ENCODE measurements at regions not wholly inside any gene's neighbourhood (a gene's known extent, or its start where the extent isn't known, plus 50 kb on each side); places are given as distances from the start of the nearest gene placed in this dataset.
"Not testable (repeated sequence)": the region's sequence is repeated elsewhere in the genome, so short reads cannot be mapped to it uniquely, and the experiment has no call there.

- no peaks in the 10 kb centered on the region for H3K4me1 Mint-ChIP-seq (ENCODE audit: low read depth)
- no peaks in the 10 kb centered on the region for H3K9me3 Mint-ChIP-seq
- ATAC-seq (no peak), DNase-seq (no peak)
- no peak overlapping the region for H3K4me3 Mint-ChIP-seq
- H3K27me3 Mint-ChIP-seq (ENCODE audit: low read depth) = no peaks in the 10 kb centered on the region
- no peaks in the 10 kb centered on the region for H3K36me3 Mint-ChIP-seq (ENCODE audit: insufficient read depth)
Measured at GRCh38 chr1:209102531-209102930, 481.0 kb upstream of the CAMK1G start.

- DNase-seq (no peak), ATAC-seq (no peak)
- H3K27me3 Mint-ChIP-seq (ENCODE audit: low read depth) = no peaks in the 10 kb centered on the region
- no peaks in the 10 kb centered on the region for H3K9me3 Mint-ChIP-seq
- no peaks in the 10 kb centered on the region for H3K4me1 Mint-ChIP-seq (ENCODE audit: low read depth)
- no peaks in the 10 kb centered on the region for H3K36me3 Mint-ChIP-seq (ENCODE audit: insufficient read depth)
- no peak overlapping the region for H3K4me3 Mint-ChIP-seq
Measured at GRCh38 chr1:209103092-209103491, 480.4 kb upstream of the CAMK1G start.

- H3K4me3 Mint-ChIP-seq = no peak overlapping the region
- H3K36me3 Mint-ChIP-seq (ENCODE audit: insufficient read depth) = no peaks in the 10 kb centered on the region
- H3K27me3 Mint-ChIP-seq (ENCODE audit: low read depth) = no peaks in the 10 kb centered on the region
- no peak for DNase-seq
- no peaks in the 10 kb centered on the region for H3K4me1 Mint-ChIP-seq (ENCODE audit: low read depth)
- no peaks in the 10 kb centered on the region for H3K9me3 Mint-ChIP-seq
- ATAC-seq = no peak
Measured at GRCh38 chr1:209104646-209105045, 478.9 kb upstream of the CAMK1G start.

- Mint-ChIP-seq H3K36me3 (ENCODE audit: insufficient read depth) (no peaks in the 10 kb centered on the region), H3K4me1 (ENCODE audit: low read depth) (no peaks in the 10 kb centered on the region), H3K27me3 (ENCODE audit: low read depth) (no peaks in the 10 kb centered on the region), H3K4me3 (no peak overlapping the region), H3K9me3 (no peaks in the 10 kb centered on the region)
- ATAC-seq = no peak
- DNase-seq = no peak
Measured at GRCh38 chr1:209105701-209106100, 477.8 kb upstream of the CAMK1G start.

GRCh38 chr1:209106237-209106741 lies 477.2 kb upstream of the CAMK1G start:
- no peaks in the 10 kb centered on the region for H3K9me3 Mint-ChIP-seq
- DNase-seq = no peak
- no peaks in the 10 kb centered on the region for H3K4me1 Mint-ChIP-seq (ENCODE audit: low read depth)
- no peaks in the 10 kb centered on the region for H3K27me3 Mint-ChIP-seq (ENCODE audit: low read depth)
- no peak for ATAC-seq
- H3K4me3 Mint-ChIP-seq = no peak overlapping the region
- no peaks in the 10 kb centered on the region for H3K36me3 Mint-ChIP-seq (ENCODE audit: insufficient read depth)

GRCh38 chr1:209106861-209107260 lies 476.7 kb upstream of the CAMK1G start:
- DNase-seq (no peak), ATAC-seq (no peak)
- Mint-ChIP-seq H3K4me3 (no peak overlapping the region), H3K4me1 (ENCODE audit: low read depth) (no peaks in the 10 kb centered on the region), H3K36me3 (ENCODE audit: insufficient read depth) (no peaks in the 10 kb centered on the region), H3K9me3 (no peaks in the 10 kb centered on the region), H3K27me3 (ENCODE audit: low read depth) (no peaks in the 10 kb centered on the region)

GRCh38 chr1:209107535-209107934 lies 476.0 kb upstream of the CAMK1G start:
- Mint-ChIP-seq H3K4me1 (ENCODE audit: low read depth) (no peaks in the 10 kb centered on the region), H3K36me3 (ENCODE audit: insufficient read depth) (no peaks in the 10 kb centered on the region), H3K9me3 (no peaks in the 10 kb centered on the region), H3K4me3 (no peak overlapping the region), H3K27me3 (ENCODE audit: low read depth) (no peaks in the 10 kb centered on the region)
- ATAC-seq = no peak
- no peak for DNase-seq

GRCh38 chr1:209109001-209109785 lies 474.3 kb upstream of the CAMK1G start:
- ATAC-seq = no peak
- H3K27me3 Mint-ChIP-seq (ENCODE audit: low read depth) = no peaks in the 10 kb centered on the region
- H3K9me3 Mint-ChIP-seq = no peaks in the 10 kb centered on the region
- H3K4me1 Mint-ChIP-seq (ENCODE audit: low read depth) = no peaks in the 10 kb centered on the region
- H3K4me3 Mint-ChIP-seq = no peak overlapping the region
- H3K36me3 Mint-ChIP-seq (ENCODE audit: insufficient read depth) = no peaks in the 10 kb centered on the region
- no peak for DNase-seq

- Mint-ChIP-seq H3K36me3 (ENCODE audit: insufficient read depth) (no peaks in the 10 kb centered on the region), H3K4me3 (no peak overlapping the region), H3K9me3 (no peaks in the 10 kb centered on the region), H3K4me1 (ENCODE audit: low read depth) (no peaks in the 10 kb centered on the region), H3K27me3 (ENCODE audit: low read depth) (no peaks in the 10 kb centered on the region)
- DNase-seq (no peak), ATAC-seq (no peak)
Measured at GRCh38 chr1:209113521-209113920, 470.0 kb upstream of the CAMK1G start.

GRCh38 chr1:209116705-209117104 lies 466.8 kb upstream of the CAMK1G start:
- Mint-ChIP-seq H3K9me3 (no peaks in the 10 kb centered on the region), H3K36me3 (ENCODE audit: insufficient read depth) (no peaks in the 10 kb centered on the region), H3K4me3 (no peak overlapping the region), H3K27me3 (ENCODE audit: low read depth) (peaks cover 2% of the 10 kb centered on the region), H3K4me1 (ENCODE audit: low read depth) (no peaks in the 10 kb centered on the region)
- no peak for ATAC-seq
- DNase-seq = no peak

- H3K36me3 Mint-ChIP-seq (ENCODE audit: insufficient read depth) = no peaks in the 10 kb centered on the region
- no peaks in the 10 kb centered on the region for H3K4me1 Mint-ChIP-seq (ENCODE audit: low read depth)
- ATAC-seq (no peak), DNase-seq (no peak)
- peaks cover 3% of the 10 kb centered on the region for H3K9me3 Mint-ChIP-seq
- no peak overlapping the region for H3K4me3 Mint-ChIP-seq
- peaks cover 2% of the 10 kb centered on the region for H3K27me3 Mint-ChIP-seq (ENCODE audit: low read depth)
Measured at GRCh38 chr1:209123601-209124000, 459.9 kb upstream of the CAMK1G start.

- H3K36me3 Mint-ChIP-seq (ENCODE audit: insufficient read depth); H3K4me3 Mint-ChIP-seq; ATAC-seq; H3K27me3 Mint-ChIP-seq (ENCODE audit: low read depth); H3K4me1 Mint-ChIP-seq (ENCODE audit: low read depth); H3K9me3 Mint-ChIP-seq; DNase-seq: not testable (repeated sequence)
Measured at GRCh38 chr1:209129091-209129490, 454.4 kb upstream of the CAMK1G start.

GRCh38 chr1:209130886-209131285 lies 452.6 kb upstream of the CAMK1G start:
- ATAC-seq (no peak), DNase-seq (no peak)
- H3K36me3 Mint-ChIP-seq (ENCODE audit: insufficient read depth) = no peaks in the 10 kb centered on the region
- no peak overlapping the region for H3K4me3 Mint-ChIP-seq
- peaks cover 2% of the 10 kb centered on the region for H3K27me3 Mint-ChIP-seq (ENCODE audit: low read depth)
- no peaks in the 10 kb centered on the region for H3K4me1 Mint-ChIP-seq (ENCODE audit: low read depth)
- peaks cover 7% of the 10 kb centered on the region for H3K9me3 Mint-ChIP-seq

GRCh38 chr1:209132736-209133467 lies 450.6 kb upstream of the CAMK1G start:
- Mint-ChIP-seq H3K4me3 (no peak overlapping the region), H3K36me3 (ENCODE audit: insufficient read depth) (no peaks in the 10 kb centered on the region), H3K4me1 (ENCODE audit: low read depth) (no peaks in the 10 kb centered on the region), H3K27me3 (ENCODE audit: low read depth) (peaks cover 2% of the 10 kb centered on the region), H3K9me3 (peaks cover 4% of the 10 kb centered on the region)
- ATAC-seq (no peak), DNase-seq (no peak)

- ATAC-seq = no peak
- Mint-ChIP-seq H3K4me1 (ENCODE audit: low read depth) (no peaks in the 10 kb centered on the region), H3K27me3 (ENCODE audit: low read depth) (peaks cover 2% of the 10 kb centered on the region), H3K36me3 (ENCODE audit: insufficient read depth) (no peaks in the 10 kb centered on the region), H3K9me3 (peaks cover 4% of the 10 kb centered on the region), H3K4me3 (no peak overlapping the region)
- no peak for DNase-seq
Measured at GRCh38 chr1:209134001-209134400, 449.5 kb upstream of the CAMK1G start.

All from activated T-cell treated with anti-CD3 and anti-CD28 coated beads, Interleukin-2, amount 50 U/mL, for 4 hours (primary cell).